Astrocyte (in vitro differentiated cells and primary cell): ENCODE measurements at regions not wholly inside any gene's neighbourhood (a gene's known extent, or its start where the extent isn't known, plus 50 kb on each side); places are given as distances from the start of the nearest gene placed in this dataset.

ENCODE experiments used
- DNase-seq: peaks from one replicate; pipeline ENCODE4 v3.0.0-alpha.2; 2010; ENCODE audit warnings: low read depth
- FAIRE-seq: peaks from 2 replicates; lab custom pipeline; 2011; peaks lifted over from hg19 to GRCh38; lab: Jason Lieb, UNC
- H2AFZ ChIP-seq: 2 replicates; pipeline ENCODE4 v1.6.0; 2012; ENCODE audit warnings: low read depth, low read length, inconsistent platforms
- H3K27ac ChIP-seq: 2 replicates; pipeline ENCODE4 v1.5.1; 2011; ENCODE audit warnings: low read depth, low read length, inconsistent platforms
- H3K27me3 ChIP-seq: 2 replicates; pipeline ENCODE4 v1.6.0; 2011; ENCODE audit warnings: low read length, inconsistent platforms; ENCODE audit not compliant: insufficient read depth
- H3K36me3 ChIP-seq: 2 replicates; pipeline ENCODE4 v1.5.1; 2011; ENCODE audit warnings: low read length, inconsistent platforms; ENCODE audit not compliant: insufficient read depth
- H3K4me1 ChIP-seq: 2 replicates; pipeline ENCODE4 v1.5.1; 2011; ENCODE audit warnings: low read length, inconsistent platforms; ENCODE audit not compliant: insufficient read depth
- H3K4me2 ChIP-seq: 2 replicates; pipeline ENCODE4 v1.6.0; 2012; ENCODE audit warnings: low read length, inconsistent platforms
- H3K4me3 ChIP-seq: 2 replicates; pipeline ENCODE4 v1.5.1; 2011; ENCODE audit warnings: low read depth, mild to moderate bottlenecking, low read length, inconsistent platforms; ENCODE audit not compliant: insufficient read depth
- H3K79me2 ChIP-seq: 2 replicates; pipeline ENCODE4 v1.6.0; 2012; ENCODE audit warnings: mild to moderate bottlenecking, low read length, inconsistent platforms; ENCODE audit not compliant: insufficient read depth
- H3K9ac ChIP-seq: 2 replicates; pipeline ENCODE4 v1.6.0; 2012; ENCODE audit warnings: mild to moderate bottlenecking, low read length, inconsistent platforms
- H3K9me3 ChIP-seq: 2 replicates; pipeline ENCODE4 v1.5.1; 2012; ENCODE audit warnings: low read depth, mild to moderate bottlenecking, low read length, inconsistent platforms; ENCODE audit not compliant: insufficient read depth
- H4K20me1 ChIP-seq: 2 replicates; pipeline ENCODE4 v1.6.0; 2012; ENCODE audit warnings: low read length, inconsistent platforms; ENCODE audit not compliant: insufficient read depth
- H3K27ac Mint-ChIP-seq: one replicate; pipeline ENCODE4 v1.8.0; 2021; ENCODE audit warnings: mild to moderate bottlenecking, mixed read lengths; ENCODE audit not compliant: unreplicated experiment
- H3K27me3 Mint-ChIP-seq: one replicate; pipeline ENCODE4 v1.8.0; 2021; ENCODE audit warnings: low read depth, mixed read lengths; ENCODE audit not compliant: unreplicated experiment
- H3K36me3 Mint-ChIP-seq: one replicate; pipeline ENCODE4 v1.8.0; 2021; ENCODE audit warnings: low read depth, mixed read lengths; ENCODE audit not compliant: unreplicated experiment
- H3K4me1 Mint-ChIP-seq: one replicate; pipeline ENCODE4 v1.8.0; 2021; ENCODE audit warnings: low read depth, mixed read lengths; ENCODE audit not compliant: unreplicated experiment
- H3K4me3 Mint-ChIP-seq: one replicate; pipeline ENCODE4 v1.8.0; 2021; ENCODE audit warnings: mild to moderate bottlenecking, moderate library complexity, mixed read lengths; ENCODE audit not compliant: unreplicated experiment
- H3K9me3 Mint-ChIP-seq: one replicate; pipeline ENCODE4 v1.8.0; 2021; ENCODE audit warnings: mild to moderate bottlenecking, mixed read lengths; ENCODE audit not compliant: unreplicated experiment
- EZH2 ChIP-seq: IDR thresholded peaks from 2 replicates; pipeline ENCODE4 v1.6.1; 2012; ENCODE audit warnings: mild to moderate bottlenecking, low read length, inconsistent platforms; ENCODE audit not compliant: insufficient read depth
- TF ChIP-seq, protein P1 (sequence below): IDR thresholded peaks from 2 replicates; pipeline ENCODE4 v1.5.1; 2011; ENCODE audit warnings: low read depth, mild to moderate bottlenecking, inconsistent platforms, low read length, moderate library complexity; ENCODE audit not compliant: insufficient read depth

DNA sequence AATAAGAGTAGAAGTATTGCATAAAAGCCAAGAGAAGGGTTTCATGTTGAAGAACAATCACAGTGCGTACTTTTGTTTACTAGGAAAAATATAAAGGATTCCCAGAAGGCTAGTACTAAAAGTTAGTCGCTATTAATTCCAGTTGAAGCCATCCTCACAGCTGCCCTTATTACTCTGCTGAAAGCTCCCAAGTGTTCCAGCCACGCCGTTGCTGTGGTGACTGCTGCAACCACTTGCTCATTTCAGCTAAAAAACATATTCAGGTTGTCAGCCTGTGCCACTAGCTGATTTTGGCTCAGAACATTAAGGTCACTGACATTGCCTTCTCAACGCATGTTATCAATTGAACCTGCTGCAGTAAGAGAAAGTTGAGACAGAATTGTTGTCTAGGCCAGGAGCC, 87.1 kb upstream of the FNDC3A start:
- Histone ChIP-seq H3K27ac (no peak overlapping the region), H3K36me3 (no peaks in the 10 kb centered on the region), H3K9me3 (no peaks in the 10 kb centered on the region), H4K20me1 (no peaks in the 10 kb centered on the region), H3K4me2 (no peak overlapping the region), H3K4me1 (peaks cover 18% of the 10 kb centered on the region), H3K27me3 (no peaks in the 10 kb centered on the region), H3K79me2 (no peaks in the 10 kb centered on the region), H3K9ac (no peak overlapping the region), H3K4me3 (no peak overlapping the region), H2AFZ (no peak overlapping the region)
- no peaks in the 10 kb centered on the region for H3K27me3 Mint-ChIP-seq
- peaks cover 2% of the 10 kb centered on the region for H3K36me3 Mint-ChIP-seq
- DNase-seq (no peak), FAIRE-seq (no peak)
- H3K9me3 Mint-ChIP-seq, result no peaks in the 10 kb centered on the region
- no peak overlapping the region for H3K27ac Mint-ChIP-seq
- no peak overlapping the region for H3K4me3 Mint-ChIP-seq
- TF ChIP-seq, protein P1, sequence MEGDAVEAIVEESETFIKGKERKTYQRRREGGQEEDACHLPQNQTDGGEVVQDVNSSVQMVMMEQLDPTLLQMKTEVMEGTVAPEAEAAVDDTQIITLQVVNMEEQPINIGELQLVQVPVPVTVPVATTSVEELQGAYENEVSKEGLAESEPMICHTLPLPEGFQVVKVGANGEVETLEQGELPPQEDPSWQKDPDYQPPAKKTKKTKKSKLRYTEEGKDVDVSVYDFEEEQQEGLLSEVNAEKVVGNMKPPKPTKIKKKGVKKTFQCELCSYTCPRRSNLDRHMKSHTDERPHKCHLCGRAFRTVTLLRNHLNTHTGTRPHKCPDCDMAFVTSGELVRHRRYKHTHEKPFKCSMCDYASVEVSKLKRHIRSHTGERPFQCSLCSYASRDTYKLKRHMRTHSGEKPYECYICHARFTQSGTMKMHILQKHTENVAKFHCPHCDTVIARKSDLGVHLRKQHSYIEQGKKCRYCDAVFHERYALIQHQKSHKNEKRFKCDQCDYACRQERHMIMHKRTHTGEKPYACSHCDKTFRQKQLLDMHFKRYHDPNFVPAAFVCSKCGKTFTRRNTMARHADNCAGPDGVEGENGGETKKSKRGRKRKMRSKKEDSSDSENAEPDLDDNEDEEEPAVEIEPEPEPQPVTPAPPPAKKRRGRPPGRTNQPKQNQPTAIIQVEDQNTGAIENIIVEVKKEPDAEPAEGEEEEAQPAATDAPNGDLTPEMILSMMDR, result no peak
- TF ChIP-seq EZH2, result no peak
- H3K4me1 Mint-ChIP-seq, result peaks cover 44% of the 10 kb centered on the region

- Mint-ChIP-seq H3K4me3 (no peak overlapping the region), H3K27ac (peak overlapping the region; percentile 97), H3K9me3 (no peaks in the 10 kb centered on the region), H3K4me1 (peaks cover 31% of the 10 kb centered on the region), H3K27me3 (no peaks in the 10 kb centered on the region), H3K36me3 (peaks cover 2% of the 10 kb centered on the region)
- DNase-seq (no peak), FAIRE-seq (no peak)
- H3K27me3 ChIP-seq, result no peaks in the 10 kb centered on the region
- no peak overlapping the region for H3K4me3 ChIP-seq
- no peak overlapping the region for H3K27ac ChIP-seq
- H3K4me1 ChIP-seq, result peaks cover 18% of the 10 kb centered on the region
- no peaks in the 10 kb centered on the region for H3K9me3 ChIP-seq
- TF ChIP-seq EZH2, result no peak
- TF ChIP-seq, protein P1, result no peak
- H3K79me2 ChIP-seq, result no peaks in the 10 kb centered on the region
- no peak overlapping the region for H2AFZ ChIP-seq
- no peaks in the 10 kb centered on the region for H4K20me1 ChIP-seq
- no peaks in the 10 kb centered on the region for H3K36me3 ChIP-seq
- no peak overlapping the region for H3K9ac ChIP-seq
- no peak overlapping the region for H3K4me2 ChIP-seq
Observed at GRCh38 chr13:48890391-48890790, 85.3 kb upstream of the FNDC3A start.

DNA sequence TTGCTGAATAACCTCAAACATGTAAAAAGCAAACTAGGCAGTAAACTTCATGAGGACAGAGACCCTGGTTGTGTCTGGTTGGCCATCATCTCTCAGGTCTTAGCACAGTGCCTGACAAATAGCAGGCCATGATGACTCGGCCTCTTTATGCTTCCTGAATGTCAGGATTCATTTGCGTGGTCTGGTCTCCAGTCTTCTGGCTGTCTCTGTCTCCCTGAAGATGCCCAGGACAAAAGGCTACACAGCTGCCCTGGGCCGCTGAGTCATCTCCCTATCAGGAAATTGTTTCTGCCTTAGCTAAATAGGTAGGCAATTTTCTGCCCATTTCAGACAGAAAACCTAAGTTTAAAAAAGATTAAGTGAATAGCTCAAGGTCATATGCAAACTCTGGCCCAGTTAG, 84.1 kb upstream of the FNDC3A start:
- H4K20me1 ChIP-seq, result no peaks in the 10 kb centered on the region
- H3K4me2 ChIP-seq, result peak overlapping the region; percentile 46
- peak overlapping the region; percentile 48 for H2AFZ ChIP-seq
- H3K36me3 ChIP-seq, result no peaks in the 10 kb centered on the region
- H3K36me3 Mint-ChIP-seq, result peaks cover 2% of the 10 kb centered on the region
- H3K4me1 Mint-ChIP-seq, result peaks cover 32% of the 10 kb centered on the region
- H3K9me3 Mint-ChIP-seq, result no peaks in the 10 kb centered on the region
- FAIRE-seq (peak; percentile 92), DNase-seq (peak; percentile 39)
- no peaks in the 10 kb centered on the region for H3K27me3 Mint-ChIP-seq
- H3K79me2 ChIP-seq, result no peaks in the 10 kb centered on the region
- H3K9me3 ChIP-seq, result no peaks in the 10 kb centered on the region
- H3K27ac Mint-ChIP-seq, result peak overlapping the region; percentile 97
- H3K27ac ChIP-seq, result peak overlapping the region; percentile 77
- H3K4me3 ChIP-seq, result no peak overlapping the region
- TF ChIP-seq, protein P1, result no peak
- no peak for TF ChIP-seq EZH2
- peak overlapping the region; percentile 47 for H3K4me3 Mint-ChIP-seq
- H3K9ac ChIP-seq, result peak overlapping the region; percentile 20
- peaks cover 18% of the 10 kb centered on the region for H3K4me1 ChIP-seq
- no peaks in the 10 kb centered on the region for H3K27me3 ChIP-seq
